Neural progenitor cell (in vitro differentiated cells): ENCODE measurements at regions not wholly inside any gene's neighbourhood (a gene's known extent, or its start where the extent isn't known, plus 50 kb on each side); places are given as distances from the start of the nearest gene placed in this dataset.
"Not testable (repeated sequence)": the region's sequence is repeated elsewhere in the genome, so short reads cannot be mapped to it uniquely, and the experiment has no call there.

ENCODE experiments used
- DNase-seq: peaks from one replicate; pipeline ENCODE4 v3.0.0-alpha.2; 2016; ENCODE audit warnings: low spot score
- H2AFZ ChIP-seq: fragments of 200-600 bp; sonication (generic); replicated peaks from 2 replicates; pipeline ENCODE4 v1.6.1; 2016; ENCODE audit warnings: antibody characterized with exemption
- H3F3A ChIP-seq: fragments of 200-600 bp; sonication (generic); 2 replicates; pipeline ENCODE4 v1.6.1; 2016; ENCODE audit warnings: antibody characterized with exemption, low read depth
- H3K27ac ChIP-seq: fragments of 200-600 bp; sonication (generic); 2 replicates; pipeline ENCODE4 v1.5.1; 2016; ENCODE audit warnings: mild to moderate bottlenecking
- H3K27me3 ChIP-seq: fragments of 200-600 bp; sonication (generic); 2 replicates; pipeline ENCODE4 v1.6.1; 2016; ENCODE audit warnings: mild to moderate bottlenecking, moderate library complexity
- H3K36me3 ChIP-seq: fragments of 200-600 bp; sonication (generic); 2 replicates; pipeline ENCODE4 v1.5.1; 2016
- H3K4me1 ChIP-seq: fragments of 200-600 bp; sonication (generic); 2 replicates; pipeline ENCODE4 v1.6.1; 2016; ENCODE audit warnings: mixed run types
- H3K4me2 ChIP-seq: fragments of 200-600 bp; sonication (generic); 2 replicates; pipeline ENCODE4 v1.6.1; 2016
- H3K4me3 ChIP-seq: fragments of 200-600 bp; sonication (generic); 2 replicates; pipeline ENCODE4 v1.5.1; 2016
- H3K79me2 ChIP-seq: fragments of 200-600 bp; sonication (generic); 2 replicates; pipeline ENCODE4 v1.6.1; 2016; ENCODE audit warnings: low read depth
- H3K9ac ChIP-seq: fragments of 200-600 bp; sonication (generic); 2 replicates; pipeline ENCODE4 v1.6.1; 2016
- H3K9me3 ChIP-seq: fragments of 200-600 bp; sonication (generic); 2 replicates; pipeline ENCODE4 v1.5.1; 2016; ENCODE audit warnings: low read depth
- H4K20me1 ChIP-seq: fragments of 200-600 bp; sonication (generic); 2 replicates; pipeline ENCODE4 v1.6.1; 2016; ENCODE audit warnings: low read depth
- H3K27ac Mint-ChIP-seq: 3 replicates; pipeline ENCODE4 v1.8.0; 2021; ENCODE audit warnings: mixed read lengths
- H3K27me3 Mint-ChIP-seq: 2 replicates; pipeline ENCODE4 v1.8.0; 2022; ENCODE audit warnings: low read depth, mild to moderate bottlenecking, inconsistent platforms, moderate library complexity, mixed read lengths; ENCODE audit not compliant: insufficient read depth
- H3K36me3 Mint-ChIP-seq: 3 replicates; pipeline ENCODE4 v1.8.0; 2021; ENCODE audit warnings: mixed read lengths
- H3K4me1 Mint-ChIP-seq: 3 replicates; pipeline ENCODE4 v1.8.0; 2021; ENCODE audit warnings: mixed read lengths
- H3K4me3 Mint-ChIP-seq: 3 replicates; pipeline ENCODE4 v1.8.0; 2021; ENCODE audit warnings: mild to moderate bottlenecking, moderate library complexity, mixed read lengths
- H3K9me3 Mint-ChIP-seq: 3 replicates; pipeline ENCODE4 v1.8.0; 2020; ENCODE audit warnings: mixed read lengths
- CTCF ChIP-seq: fragments of 200-600 bp; sonication (generic); IDR thresholded peaks from 2 replicates; pipeline ENCODE4 v1.5.1; 2017; ENCODE audit warnings: antibody characterized with exemption, mild to moderate bottlenecking
- EZH2 ChIP-seq: fragments of 200-600 bp; sonication (generic); IDR thresholded peaks from 2 replicates; pipeline ENCODE4 v1.6.1; 2017; ENCODE audit warnings: antibody characterized with exemption, mild to moderate bottlenecking, moderate library complexity
- EZH2phosphoT487 ChIP-seq: fragments of 200-600 bp; sonication (generic); IDR thresholded peaks from 2 replicates; pipeline ENCODE4 v1.6.1; 2017; ENCODE audit warnings: antibody characterized with exemption

DNA sequence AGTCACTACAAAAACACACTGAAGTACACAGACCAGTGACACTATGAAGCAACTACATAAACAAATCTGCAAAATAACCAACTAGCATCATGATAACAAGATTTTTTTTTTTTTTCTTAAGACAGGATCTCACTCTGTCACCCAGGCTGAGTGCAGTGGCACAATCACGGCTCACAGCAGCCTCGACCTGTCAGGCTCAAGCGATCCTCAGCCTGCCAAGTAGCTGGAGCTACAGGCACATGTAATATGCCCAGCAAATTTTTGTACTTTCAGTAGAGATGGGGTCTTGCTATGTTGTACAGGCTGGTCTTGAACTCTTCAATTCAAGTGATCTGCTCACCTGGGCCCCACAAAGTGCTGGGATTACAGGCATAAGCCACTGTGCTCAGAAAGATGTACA is 140.5 kb downstream of the GOLGA6L6 start:
- not testable (repeated sequence) for H3K4me1 ChIP-seq, H3F3A ChIP-seq, H3K36me3 Mint-ChIP-seq, H3K36me3 ChIP-seq, H3K4me2 ChIP-seq, H3K79me2 ChIP-seq, H3K27ac Mint-ChIP-seq, H3K4me3 Mint-ChIP-seq, H3K27ac ChIP-seq, H3K4me1 Mint-ChIP-seq, DNase-seq, H3K4me3 ChIP-seq, H3K27me3 Mint-ChIP-seq, H3K9me3 Mint-ChIP-seq, H3K27me3 ChIP-seq, H4K20me1 ChIP-seq, H3K9ac ChIP-seq, H2AFZ ChIP-seq
- H3K9me3 ChIP-seq = peaks cover 92% of the 10 kb centered on the region

DNA sequence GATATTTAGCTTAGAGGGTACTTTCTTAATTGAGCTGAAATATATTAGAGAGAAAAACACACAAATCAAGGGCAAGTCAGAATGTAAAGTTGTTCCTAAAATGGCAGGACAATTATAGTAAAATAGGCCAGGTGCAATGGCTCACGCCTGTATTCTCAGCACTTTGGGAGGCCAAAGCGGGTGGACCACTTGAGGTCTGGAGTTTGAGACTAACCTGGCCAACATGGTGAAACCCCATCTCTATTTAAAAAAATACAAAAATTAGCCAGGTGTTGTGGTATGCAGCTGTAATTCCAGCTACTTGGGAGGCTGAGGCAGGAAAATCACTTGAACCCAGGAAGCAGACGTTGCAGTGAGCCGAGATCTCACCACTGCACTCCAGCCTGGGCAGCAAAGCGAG is 142.9 kb downstream of the GOLGA6L6 start:
- not testable (repeated sequence) for H3K4me2 ChIP-seq, H3K4me1 ChIP-seq, H3K36me3 ChIP-seq, H3K4me3 Mint-ChIP-seq, H3K9ac ChIP-seq, H3K27ac ChIP-seq, H3K27me3 Mint-ChIP-seq, H4K20me1 ChIP-seq, H3K9me3 Mint-ChIP-seq, H3K27ac Mint-ChIP-seq, H2AFZ ChIP-seq, H3K27me3 ChIP-seq, H3K36me3 Mint-ChIP-seq, H3K4me3 ChIP-seq, H3F3A ChIP-seq, H3K79me2 ChIP-seq, H3K4me1 Mint-ChIP-seq, DNase-seq
- peaks cover 91% of the 10 kb centered on the region for H3K9me3 ChIP-seq

GRCh38 chr15:20388161-20388560 is 153.4 kb downstream of the GOLGA6L6 start:
- H2AFZ ChIP-seq, H3K4me1 Mint-ChIP-seq: not testable (repeated sequence)
- peaks cover 87% of the 10 kb centered on the region for H3K9me3 ChIP-seq

DNA sequence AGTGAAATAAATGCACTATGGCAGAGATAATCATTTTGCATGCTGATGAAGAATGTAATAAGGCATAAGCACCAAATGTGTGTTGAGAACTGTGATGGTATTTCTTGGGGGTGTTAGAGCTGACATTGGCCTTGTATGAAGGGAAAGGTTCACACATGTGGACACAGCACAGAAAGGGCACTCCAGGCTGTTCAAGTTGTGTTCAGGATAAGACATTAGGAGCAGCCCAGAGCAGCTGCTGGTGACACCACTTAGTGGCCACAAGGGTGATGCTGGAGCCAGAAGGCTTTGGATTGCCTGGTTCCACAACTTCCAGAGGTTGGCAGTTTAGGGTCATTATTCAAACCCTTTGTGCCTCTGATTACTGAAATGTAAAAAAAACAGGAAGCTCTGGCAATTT is 155.4 kb downstream of the GOLGA6L6 start:
- Histone ChIP-seq H3K9me3 (peaks cover 80% of the 10 kb centered on the region), H3K79me2 (no peaks in the 10 kb centered on the region), H3K27me3 (no peaks in the 10 kb centered on the region), H3K27ac (no peak overlapping the region), H3K4me3 (no peak overlapping the region), H4K20me1 (no peaks in the 10 kb centered on the region), H3F3A (no peaks in the 10 kb centered on the region), H3K36me3 (peaks cover 15% of the 10 kb centered on the region), H2AFZ (no peak overlapping the region), H3K9ac (no peak overlapping the region), H3K4me2 (no peak overlapping the region), H3K4me1 (no peaks in the 10 kb centered on the region)
- TF ChIP-seq EZH2 = no peak
- TF ChIP-seq CTCF = no peak
- TF ChIP-seq EZH2phosphoT487 = no peak
- Mint-ChIP-seq H3K4me1 (no peaks in the 10 kb centered on the region), H3K9me3 (peaks cover 3% of the 10 kb centered on the region), H3K27ac (no peak overlapping the region), H3K36me3 (no peaks in the 10 kb centered on the region), H3K27me3 (no peaks in the 10 kb centered on the region), H3K4me3 (no peak overlapping the region)
- DNase-seq = no peak

More at GRCh38 chr15:20388161-20388560, 153.4 kb downstream of the GOLGA6L6 start:
- H3K4me2 ChIP-seq, H3K27ac Mint-ChIP-seq, DNase-seq, H3K79me2 ChIP-seq, H3K4me3 Mint-ChIP-seq, H3K27me3 ChIP-seq, H3K9ac ChIP-seq, H3K27me3 Mint-ChIP-seq, H3K4me1 ChIP-seq, H4K20me1 ChIP-seq, H3F3A ChIP-seq, H3K36me3 Mint-ChIP-seq, H3K4me3 ChIP-seq, H3K27ac ChIP-seq, H3K9me3 Mint-ChIP-seq: not testable (repeated sequence)
- H3K36me3 ChIP-seq = peaks cover 23% of the 10 kb centered on the region

GRCh38 chr15:20380199-20380598 is 161.4 kb downstream of the GOLGA6L6 start:
- H3K27ac Mint-ChIP-seq, H3K9ac ChIP-seq, H3K36me3 ChIP-seq, H3K4me3 Mint-ChIP-seq, H3K27ac ChIP-seq, H4K20me1 ChIP-seq, H3K36me3 Mint-ChIP-seq, H3F3A ChIP-seq, H3K79me2 ChIP-seq, H3K4me3 ChIP-seq, H3K4me1 Mint-ChIP-seq, H3K27me3 Mint-ChIP-seq, H3K4me1 ChIP-seq, H2AFZ ChIP-seq, DNase-seq, H3K4me2 ChIP-seq, H3K27me3 ChIP-seq: not testable (repeated sequence)
- H3K9me3 ChIP-seq = peaks cover 64% of the 10 kb centered on the region
- H3K9me3 Mint-ChIP-seq = peaks cover 10% of the 10 kb centered on the region
